ENCODE measurements at regions not wholly inside any gene's neighbourhood (a gene's known extent, or its start where the extent isn't known, plus 50 kb on each side); places are given as distances from the start of the nearest gene placed in this dataset.

DNA sequence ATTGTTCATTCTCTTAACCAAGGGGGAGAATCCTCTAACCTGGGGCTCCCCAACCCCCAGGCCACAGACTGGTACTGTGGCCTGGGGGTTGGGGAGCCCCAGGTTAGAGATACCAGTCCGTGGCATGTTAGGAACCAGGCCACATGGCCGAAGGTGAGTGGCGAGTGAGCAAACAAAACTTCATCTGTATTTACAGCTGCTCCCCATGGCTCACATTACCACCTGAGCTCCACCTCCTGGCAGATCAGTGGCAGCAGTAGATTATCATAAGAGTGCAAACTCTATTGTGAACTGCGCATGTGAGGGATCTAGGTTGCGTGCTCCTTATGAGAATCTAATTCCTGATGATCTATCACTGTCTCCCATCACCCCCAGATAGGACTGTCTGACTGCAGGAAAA lies 957.2 kb upstream of the PRKX start:
- Histone ChIP-seq H3K9me3 (ENCODE audit: control insufficient read depth, low read depth, low read length) (no peaks in the 10 kb centered on the region), H3K4me3 (ENCODE audit: control insufficient read depth in 2 of 3, extremely low read depth in 1 of 3, insufficient read depth in 2 of 3, low read depth in 1 of 3, low read length in 3 of 3) (no peak overlapping the region), H3K9ac (ENCODE audit: control insufficient read depth, extremely low read depth, insufficient read depth, low read length) (no peak overlapping the region), H2AFZ (ENCODE audit: control insufficient read depth, low read length) (no peak overlapping the region), H3K27me3 (ENCODE audit: control insufficient read depth, extremely low read depth, insufficient read depth, low read length) (no peaks in the 10 kb centered on the region), H3K4me1 (ENCODE audit: control insufficient read depth, extremely low read depth, insufficient read depth, low read length) (no peaks in the 10 kb centered on the region), H3K27ac (ENCODE audit: control insufficient read depth, insufficient read depth, low read length) (no peak overlapping the region), H3K4me2 (ENCODE audit: control insufficient read depth, extremely low read depth, insufficient read depth, low read depth, low read length) (no peak overlapping the region), H3K79me2 (ENCODE audit: control insufficient read depth, insufficient read depth, low read length) (no peaks in the 10 kb centered on the region), H3K36me3 (ENCODE audit: control insufficient read depth in 2 of 2, extremely low read depth in 1 of 2, insufficient read depth in 2 of 2, low read length in 2 of 2) (no peaks in the 10 kb centered on the region), H4K20me1 (ENCODE audit: control insufficient read depth, extremely low read depth, insufficient read depth, low read length) (no peaks in the 10 kb centered on the region), H3K9me1 (ENCODE audit: control insufficient read depth, extremely low read depth, insufficient read depth, low read length) (no peaks in the 10 kb centered on the region)
- TF ChIP-seq, protein P1, sequence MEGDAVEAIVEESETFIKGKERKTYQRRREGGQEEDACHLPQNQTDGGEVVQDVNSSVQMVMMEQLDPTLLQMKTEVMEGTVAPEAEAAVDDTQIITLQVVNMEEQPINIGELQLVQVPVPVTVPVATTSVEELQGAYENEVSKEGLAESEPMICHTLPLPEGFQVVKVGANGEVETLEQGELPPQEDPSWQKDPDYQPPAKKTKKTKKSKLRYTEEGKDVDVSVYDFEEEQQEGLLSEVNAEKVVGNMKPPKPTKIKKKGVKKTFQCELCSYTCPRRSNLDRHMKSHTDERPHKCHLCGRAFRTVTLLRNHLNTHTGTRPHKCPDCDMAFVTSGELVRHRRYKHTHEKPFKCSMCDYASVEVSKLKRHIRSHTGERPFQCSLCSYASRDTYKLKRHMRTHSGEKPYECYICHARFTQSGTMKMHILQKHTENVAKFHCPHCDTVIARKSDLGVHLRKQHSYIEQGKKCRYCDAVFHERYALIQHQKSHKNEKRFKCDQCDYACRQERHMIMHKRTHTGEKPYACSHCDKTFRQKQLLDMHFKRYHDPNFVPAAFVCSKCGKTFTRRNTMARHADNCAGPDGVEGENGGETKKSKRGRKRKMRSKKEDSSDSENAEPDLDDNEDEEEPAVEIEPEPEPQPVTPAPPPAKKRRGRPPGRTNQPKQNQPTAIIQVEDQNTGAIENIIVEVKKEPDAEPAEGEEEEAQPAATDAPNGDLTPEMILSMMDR (optimal IDR thresholded peaks at IDR 0.05 in 1 of 3, IDR thresholded peaks at IDR 0.05 in 1 of 3, conservative IDR thresholded peaks at IDR 0.05 in 1 of 3; ENCODE audit: extremely low read depth in 1 of 3, insufficient read depth in 2 of 3, low read length in 3 of 3): no peak
- no peak for TF ChIP-seq EZH2 (IDR thresholded peaks at IDR 0.05; ENCODE audit: low read length)
- dilution Hi-C loops (cut with MboI; ENCODE audit: extremely low pct_ligation_motif_present, low sequenced_read_pairs): no loop called here
- no peak for DNase-seq (ENCODE audit: low read depth, low spot score)
- FAIRE-seq: no peak

DNA sequence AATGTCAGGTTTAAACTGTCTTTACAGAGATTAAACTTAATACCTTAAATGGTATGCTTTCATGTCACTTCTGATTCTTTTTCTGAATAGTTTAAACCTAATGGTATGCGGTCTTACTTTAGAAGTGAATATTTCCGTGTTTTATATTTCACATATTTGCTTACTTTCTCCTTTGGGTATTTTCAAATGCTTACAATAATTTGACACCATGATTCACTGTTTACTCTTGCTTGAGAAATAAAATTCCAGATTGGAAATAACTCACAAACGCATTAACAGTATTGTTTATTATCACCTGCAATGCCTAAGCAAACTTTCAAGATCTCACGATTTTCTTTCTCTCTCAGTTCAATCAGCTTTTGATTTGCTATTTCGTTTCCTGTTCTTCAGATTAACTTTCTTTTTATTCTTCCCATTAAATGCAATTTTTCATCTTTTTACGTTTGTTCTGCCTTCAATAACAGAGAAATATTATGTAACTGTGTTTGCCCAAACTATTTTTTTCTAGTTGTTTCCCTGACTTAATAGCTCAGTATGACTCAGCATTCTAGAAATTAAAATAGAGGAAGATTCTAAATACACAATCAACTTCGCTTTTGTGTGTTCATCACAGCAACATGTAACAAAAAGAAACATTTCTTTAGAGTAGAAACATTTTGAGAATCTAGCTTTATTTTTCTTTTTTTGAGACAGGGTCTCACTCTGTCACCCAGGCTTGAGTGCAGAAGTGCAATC lies 955.5 kb upstream of the PRKX start:
- FAIRE-seq: no peak
- Histone ChIP-seq H3K4me2 (ENCODE audit: control insufficient read depth, extremely low read depth, insufficient read depth, low read depth, low read length) (no peak overlapping the region), H3K27me3 (ENCODE audit: control insufficient read depth, extremely low read depth, insufficient read depth, low read length) (no peaks in the 10 kb centered on the region), H3K9ac (ENCODE audit: control insufficient read depth, extremely low read depth, insufficient read depth, low read length) (no peak overlapping the region), H3K9me3 (ENCODE audit: control insufficient read depth, low read depth, low read length) (no peaks in the 10 kb centered on the region), H3K79me2 (ENCODE audit: control insufficient read depth, insufficient read depth, low read length) (no peaks in the 10 kb centered on the region), H3K27ac (ENCODE audit: control insufficient read depth, insufficient read depth, low read length) (no peak overlapping the region), H4K20me1 (ENCODE audit: control insufficient read depth, extremely low read depth, insufficient read depth, low read length) (no peaks in the 10 kb centered on the region), H2AFZ (ENCODE audit: control insufficient read depth, low read length) (no peak overlapping the region), H3K4me3 (ENCODE audit: control insufficient read depth in 2 of 3, extremely low read depth in 1 of 3, insufficient read depth in 2 of 3, low read depth in 1 of 3, low read length in 3 of 3) (no peak overlapping the region), H3K9me1 (ENCODE audit: control insufficient read depth, extremely low read depth, insufficient read depth, low read length) (no peaks in the 10 kb centered on the region), H3K4me1 (ENCODE audit: control insufficient read depth, extremely low read depth, insufficient read depth, low read length) (no peaks in the 10 kb centered on the region), H3K36me3 (ENCODE audit: control insufficient read depth in 2 of 2, extremely low read depth in 1 of 2, insufficient read depth in 2 of 2, low read length in 2 of 2) (no peaks in the 10 kb centered on the region)
- dilution Hi-C loops (cut with MboI; ENCODE audit: extremely low pct_ligation_motif_present, low sequenced_read_pairs): no loop called here
- no peak for DNase-seq (ENCODE audit: low read depth, low spot score)
- TF ChIP-seq, protein P1 (optimal IDR thresholded peaks at IDR 0.05 in 1 of 3, IDR thresholded peaks at IDR 0.05 in 1 of 3, conservative IDR thresholded peaks at IDR 0.05 in 1 of 3; ENCODE audit: extremely low read depth in 1 of 3, insufficient read depth in 2 of 3, low read length in 3 of 3): no peak
- no peak for TF ChIP-seq EZH2 (IDR thresholded peaks at IDR 0.05; ENCODE audit: low read length)
